MV-4-11 (cell line): ENCODE measurements at regions not wholly inside any gene's neighbourhood (a gene's known extent, or its start where the extent isn't known, plus 50 kb on each side); places are given as distances from the start of the nearest gene placed in this dataset.
A peak's percentile ranks its signal among the peaks of the same experiment; 100 is the strongest.

Experiments
- DNase-seq: peaks from one replicate; lab custom pipeline; 2025; lab: John Stamatoyannopoulos, UW

DNA sequence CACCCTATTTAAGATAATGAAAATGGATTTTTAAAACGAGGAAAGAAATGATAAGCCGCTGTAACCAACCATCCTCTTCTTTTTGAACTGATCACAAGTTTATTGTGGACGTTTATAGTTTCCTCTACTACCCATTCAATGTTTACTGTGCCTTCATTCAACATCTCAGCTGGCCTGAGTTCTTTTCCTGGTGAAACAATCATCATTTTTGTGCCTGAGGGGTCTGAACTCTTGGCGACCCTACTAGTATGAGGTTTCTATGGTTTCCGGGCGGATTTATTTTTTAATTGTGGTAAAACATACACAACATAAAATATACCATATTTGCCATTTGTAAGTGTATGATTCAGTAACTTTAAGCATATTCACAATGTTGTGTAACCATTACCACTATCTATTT is 100.7 kb downstream of the SPRY1 start:
- peak; percentile 71 for DNase-seq

- DNase-seq, result no peak
These were observed 105.1 kb downstream of the SPRY1 start for GRCh38 chr4:123501733-123502132.

DNA sequence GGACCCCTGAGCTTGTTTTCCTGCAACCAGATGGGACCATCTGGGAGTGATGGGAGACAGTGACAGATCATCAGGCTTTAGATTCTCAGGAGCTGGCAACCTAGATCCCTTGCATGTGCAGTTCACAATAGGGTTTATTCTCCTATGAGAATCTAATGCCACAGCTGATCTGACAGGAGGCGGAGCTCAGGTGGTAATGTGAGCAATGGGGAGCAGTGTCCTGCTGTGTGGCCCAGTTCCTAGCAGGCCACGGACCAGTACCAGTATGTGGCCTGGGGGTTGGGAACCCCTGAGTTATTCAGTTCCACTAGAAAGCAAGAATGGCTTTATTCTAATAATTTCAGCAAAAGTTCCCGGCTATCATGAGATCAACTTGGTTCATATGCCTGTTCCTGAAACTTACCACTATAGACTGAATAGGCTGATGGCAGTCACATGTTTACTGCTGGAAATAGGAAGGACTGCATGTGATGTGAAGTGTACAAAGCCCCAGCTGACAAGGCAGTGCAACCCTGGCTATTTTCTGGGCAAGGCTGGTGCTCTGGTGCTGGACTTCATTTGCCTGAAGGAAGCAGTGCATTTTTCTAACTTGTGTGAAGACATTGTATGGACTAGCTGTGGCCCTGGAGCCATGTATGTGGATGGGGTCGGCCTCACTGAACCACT is 107.2 kb downstream of the SPRY1 start:
- DNase-seq, result no peak

GRCh38 chr4:123505095-123506010 is 108.8 kb downstream of the SPRY1 start:
- no peak for DNase-seq

DNA sequence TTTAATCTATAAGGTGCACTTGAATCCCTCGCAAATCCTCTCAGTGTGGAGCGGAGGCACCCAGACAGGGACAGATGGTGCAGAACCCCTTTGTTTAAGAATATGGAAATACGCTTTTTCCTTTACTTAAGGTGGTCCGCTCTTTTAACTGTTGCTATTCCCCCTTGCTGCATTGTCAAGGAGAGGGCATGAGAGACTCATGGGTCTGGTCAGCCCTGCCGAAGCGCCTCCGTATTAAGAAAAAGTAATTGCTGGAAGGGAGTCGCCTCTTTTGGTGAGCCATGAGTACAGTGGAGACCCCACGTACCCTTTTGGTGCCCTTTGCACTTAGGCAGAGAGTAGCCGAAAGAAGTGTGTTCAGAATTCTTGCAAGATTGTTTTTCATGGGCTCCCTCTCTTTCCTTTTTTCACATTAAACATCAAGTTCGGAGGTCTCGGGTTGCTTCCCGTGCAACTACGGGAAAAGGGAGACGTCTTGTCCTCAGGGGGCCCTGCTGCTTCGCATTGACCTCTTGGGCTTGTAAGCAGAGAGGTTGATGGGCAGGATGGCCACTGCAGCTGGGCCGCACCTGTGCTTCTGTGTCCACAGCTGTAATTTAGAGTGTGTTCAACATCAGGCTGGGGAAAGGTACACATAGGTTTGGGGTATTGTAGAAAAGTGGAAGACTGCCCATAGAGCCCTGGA is 109.6 kb downstream of the SPRY1 start:
- DNase-seq, result no peak

GRCh38 chr4:123507376-123507775 is 110.8 kb downstream of the SPRY1 start:
- DNase-seq, result no peak

- no peak for DNase-seq
These were observed 113.6 kb downstream of the SPRY1 start for GRCh38 chr4:123510221-123510620.

GRCh38 chr4:123510659-123511058 is 114.1 kb downstream of the SPRY1 start:
- no peak for DNase-seq

DNA sequence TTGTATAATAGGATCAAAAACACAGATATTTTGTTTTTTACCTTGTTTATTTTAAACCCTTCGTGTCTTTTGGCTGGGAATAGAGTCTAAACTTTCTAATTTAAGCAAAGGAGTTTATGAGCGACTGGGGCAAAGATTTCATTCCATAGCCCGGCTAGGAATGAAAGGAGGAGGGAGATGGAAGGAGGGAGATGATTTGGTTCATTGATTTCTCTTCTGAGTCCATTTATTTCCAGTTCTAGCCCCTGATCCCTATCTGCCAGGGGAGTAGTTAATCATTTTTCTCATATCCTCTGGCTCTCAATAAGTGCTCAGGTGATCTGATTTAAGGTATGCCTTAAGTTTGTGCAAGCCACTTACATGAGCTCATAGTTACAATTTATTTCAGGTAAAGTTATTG is 120.0 kb downstream of the SPRY1 start:
- no peak for DNase-seq

- DNase-seq, result no peak
These were observed 120.6 kb downstream of the SPRY1 start for GRCh38 chr4:123517176-123517575.

DNA sequence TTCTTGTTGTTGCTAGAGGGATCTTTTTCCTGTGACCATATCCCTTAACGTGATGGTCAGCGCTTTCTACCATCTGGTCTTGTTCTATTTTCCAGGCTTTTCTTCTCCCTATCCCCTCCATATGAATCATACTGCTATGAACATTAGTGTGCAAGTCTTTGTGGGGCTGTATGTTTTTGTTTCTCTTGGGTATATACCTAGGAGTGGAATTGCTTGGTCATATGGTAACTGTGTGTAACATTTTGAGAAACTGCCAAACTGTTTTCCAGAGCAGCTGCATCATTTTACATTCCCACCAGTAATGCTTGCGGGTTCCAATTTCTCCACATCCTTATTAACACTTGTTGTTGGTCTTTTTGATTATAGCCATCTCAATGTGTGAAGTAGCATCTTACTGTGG is 121.4 kb downstream of the SPRY1 start:
- no peak for DNase-seq

GRCh38 chr4:123520325-123520724 is 123.7 kb downstream of the SPRY1 start:
- DNase-seq, result no peak

- DNase-seq, result no peak
These were observed 125.5 kb downstream of the SPRY1 start for GRCh38 chr4:123522081-123522480.

DNA sequence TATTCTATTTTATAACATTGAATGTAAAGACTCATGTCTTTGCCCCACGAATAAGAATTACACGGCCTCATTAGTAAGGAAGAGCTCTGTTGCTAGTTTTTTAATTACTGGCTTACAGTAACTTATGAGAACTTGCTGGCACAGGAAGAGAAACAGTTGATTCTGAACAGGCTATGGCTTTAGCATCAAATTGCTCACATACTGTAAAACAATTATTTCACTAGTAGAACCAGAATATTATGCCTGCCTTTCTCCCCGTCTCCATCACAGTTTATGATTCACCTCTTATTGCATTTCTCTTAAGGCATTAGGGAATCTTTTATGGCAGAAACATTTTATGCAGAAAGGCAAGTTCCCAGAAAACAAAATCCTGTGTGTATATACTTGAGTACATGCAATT is 126.1 kb downstream of the SPRY1 start:
- no peak for DNase-seq

GRCh38 chr4:123524958-123525628 is 128.5 kb downstream of the SPRY1 start:
- peak; percentile 18 for DNase-seq

DNA sequence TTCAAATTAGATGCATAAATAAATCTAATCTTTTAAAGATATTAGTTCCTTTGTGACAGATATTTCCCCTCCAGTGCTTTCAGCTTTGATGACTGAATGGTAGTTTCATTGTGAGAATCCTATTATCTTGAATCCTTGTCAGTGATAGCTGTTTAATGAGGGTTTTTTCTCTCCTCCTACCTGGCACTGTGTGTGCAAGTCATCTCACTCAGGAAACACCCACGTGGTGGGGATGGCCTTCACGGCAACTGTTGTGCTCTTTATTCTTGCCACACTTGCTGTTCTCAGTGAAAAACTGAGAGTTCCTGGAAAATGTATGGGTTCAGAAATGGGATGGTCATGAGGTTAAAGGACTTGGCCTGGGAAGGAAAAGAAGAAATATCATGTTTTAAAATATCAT is 129.9 kb downstream of the SPRY1 start:
- DNase-seq, result no peak

DNA sequence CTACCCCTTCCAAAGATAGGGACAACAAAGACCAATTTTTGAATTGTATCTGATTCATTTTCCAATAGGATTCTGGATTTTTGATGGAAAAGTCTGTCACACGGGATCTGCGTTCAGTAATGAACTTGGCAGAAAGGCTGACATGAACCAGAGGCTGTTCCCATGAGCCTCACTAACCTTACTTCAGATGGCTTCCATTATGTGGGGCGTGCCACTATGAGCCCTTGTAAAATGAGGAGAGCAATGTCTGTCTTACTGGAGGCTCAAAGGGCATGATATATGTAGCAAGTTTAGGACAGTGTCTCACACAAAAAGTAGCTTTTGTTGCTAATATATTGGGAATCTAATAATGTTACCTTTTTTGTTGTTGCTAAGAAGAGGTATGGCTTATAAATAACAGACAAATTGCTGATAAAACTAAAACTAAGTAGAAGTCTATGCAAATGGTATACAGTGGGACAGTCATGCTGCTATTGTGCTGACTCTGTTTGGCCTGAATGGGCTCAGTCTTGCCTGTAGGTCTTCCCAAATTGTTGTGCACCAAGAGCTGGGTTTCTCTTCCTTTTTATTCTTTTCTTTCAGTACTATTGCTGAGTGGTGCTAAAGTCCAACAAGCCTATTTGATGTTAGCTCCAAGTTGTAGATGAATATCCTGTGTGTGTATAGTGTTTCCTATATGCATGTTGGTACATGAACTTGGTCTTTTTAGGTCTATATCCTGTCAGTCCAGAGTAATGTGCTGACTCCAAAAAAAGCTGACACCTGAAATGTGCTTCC is 132.1 kb downstream of the SPRY1 start:
- DNase-seq, result peak; percentile 4

DNA sequence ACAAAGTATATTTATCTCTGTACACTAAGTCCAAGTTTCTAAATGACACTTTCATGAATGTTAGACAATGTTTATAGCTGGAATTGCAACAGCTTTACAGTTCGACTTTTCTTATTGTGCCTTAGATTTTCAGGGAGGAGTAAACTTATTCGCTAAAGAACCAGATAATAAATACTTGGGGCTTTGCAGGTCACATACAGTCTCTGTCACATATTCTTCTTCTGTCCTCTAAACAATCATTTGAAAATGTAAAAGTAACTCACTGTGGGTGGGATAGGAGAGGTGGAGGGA is 132.6 kb downstream of the SPRY1 start:
- no peak for DNase-seq

- DNase-seq, result no peak
These were observed 133.8 kb downstream of the SPRY1 start for GRCh38 chr4:123530357-123530756.

DNA sequence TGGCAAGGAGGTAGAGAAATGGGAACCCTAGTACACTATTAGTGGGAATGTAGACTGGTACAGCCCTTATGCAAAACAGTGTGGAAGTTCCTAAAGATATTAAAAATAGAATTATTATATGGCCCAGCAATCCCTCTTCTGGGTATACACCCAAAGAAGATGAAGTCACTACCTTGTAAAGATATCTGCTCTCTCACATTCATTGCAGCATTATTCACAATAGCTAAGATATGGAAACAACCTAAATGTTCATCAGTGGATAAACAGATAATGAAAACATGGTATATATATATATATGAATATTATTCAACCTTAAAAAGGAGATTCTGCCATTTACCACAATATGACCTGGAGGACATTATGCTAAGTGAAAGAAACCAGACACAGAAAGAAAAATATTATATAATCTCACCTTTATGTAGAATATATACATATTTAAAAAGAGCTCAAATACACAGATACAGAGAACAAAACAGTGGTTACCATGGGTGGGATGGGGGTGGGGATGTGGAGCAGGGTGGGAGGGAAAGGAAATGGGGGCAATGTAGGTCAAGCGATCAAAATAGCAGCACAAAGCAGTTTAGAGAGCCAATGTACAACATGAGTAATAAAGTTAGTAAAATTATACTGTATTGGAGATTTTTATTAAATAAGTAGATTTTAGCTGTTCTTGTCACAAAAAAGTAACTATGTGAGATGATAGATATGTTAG is 138.6 kb downstream of the SPRY1 start:
- no peak for DNase-seq

- DNase-seq, result peak; percentile 10
These were observed 139.6 kb downstream of the SPRY1 start for GRCh38 chr4:123536225-123536624.
